ENCODE measurements at regions not wholly inside any gene's neighbourhood (a gene's known extent, or its start where the extent isn't known, plus 50 kb on each side); places are given as distances from the start of the nearest gene placed in this dataset.

DNA sequence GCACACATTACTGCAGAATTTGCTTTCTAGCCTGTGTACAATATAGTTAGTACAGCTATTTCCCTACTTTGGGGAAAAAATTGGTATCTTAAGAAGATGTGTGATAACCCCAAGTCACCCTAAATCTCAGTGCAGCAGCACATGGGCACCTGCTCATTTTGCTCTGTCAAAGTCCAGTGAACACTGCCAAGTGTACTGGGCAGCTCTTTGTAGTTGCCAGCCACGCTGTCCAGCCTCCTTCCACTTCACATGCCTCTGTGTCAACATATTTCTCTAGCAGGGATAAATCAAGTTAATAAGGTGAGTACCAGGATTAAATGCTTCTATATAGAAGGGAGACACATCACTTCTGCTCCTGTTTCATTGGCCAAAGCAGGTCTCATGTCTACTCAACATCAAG lies 87.1 kb upstream of the CDC14C start:
- TF ChIP-seq, protein P1, sequence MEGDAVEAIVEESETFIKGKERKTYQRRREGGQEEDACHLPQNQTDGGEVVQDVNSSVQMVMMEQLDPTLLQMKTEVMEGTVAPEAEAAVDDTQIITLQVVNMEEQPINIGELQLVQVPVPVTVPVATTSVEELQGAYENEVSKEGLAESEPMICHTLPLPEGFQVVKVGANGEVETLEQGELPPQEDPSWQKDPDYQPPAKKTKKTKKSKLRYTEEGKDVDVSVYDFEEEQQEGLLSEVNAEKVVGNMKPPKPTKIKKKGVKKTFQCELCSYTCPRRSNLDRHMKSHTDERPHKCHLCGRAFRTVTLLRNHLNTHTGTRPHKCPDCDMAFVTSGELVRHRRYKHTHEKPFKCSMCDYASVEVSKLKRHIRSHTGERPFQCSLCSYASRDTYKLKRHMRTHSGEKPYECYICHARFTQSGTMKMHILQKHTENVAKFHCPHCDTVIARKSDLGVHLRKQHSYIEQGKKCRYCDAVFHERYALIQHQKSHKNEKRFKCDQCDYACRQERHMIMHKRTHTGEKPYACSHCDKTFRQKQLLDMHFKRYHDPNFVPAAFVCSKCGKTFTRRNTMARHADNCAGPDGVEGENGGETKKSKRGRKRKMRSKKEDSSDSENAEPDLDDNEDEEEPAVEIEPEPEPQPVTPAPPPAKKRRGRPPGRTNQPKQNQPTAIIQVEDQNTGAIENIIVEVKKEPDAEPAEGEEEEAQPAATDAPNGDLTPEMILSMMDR (IDR thresholded peaks at IDR 0.05) = no peak
- TF ChIP-seq POLR2A (IDR thresholded peaks at IDR 0.05) = no peak

Measured in thyroid gland (tissue), 4 donors.